ENCODE measurements at regions not wholly inside any gene's neighbourhood (a gene's known extent, or its start where the extent isn't known, plus 50 kb on each side); places are given as distances from the start of the nearest gene placed in this dataset.

DNA sequence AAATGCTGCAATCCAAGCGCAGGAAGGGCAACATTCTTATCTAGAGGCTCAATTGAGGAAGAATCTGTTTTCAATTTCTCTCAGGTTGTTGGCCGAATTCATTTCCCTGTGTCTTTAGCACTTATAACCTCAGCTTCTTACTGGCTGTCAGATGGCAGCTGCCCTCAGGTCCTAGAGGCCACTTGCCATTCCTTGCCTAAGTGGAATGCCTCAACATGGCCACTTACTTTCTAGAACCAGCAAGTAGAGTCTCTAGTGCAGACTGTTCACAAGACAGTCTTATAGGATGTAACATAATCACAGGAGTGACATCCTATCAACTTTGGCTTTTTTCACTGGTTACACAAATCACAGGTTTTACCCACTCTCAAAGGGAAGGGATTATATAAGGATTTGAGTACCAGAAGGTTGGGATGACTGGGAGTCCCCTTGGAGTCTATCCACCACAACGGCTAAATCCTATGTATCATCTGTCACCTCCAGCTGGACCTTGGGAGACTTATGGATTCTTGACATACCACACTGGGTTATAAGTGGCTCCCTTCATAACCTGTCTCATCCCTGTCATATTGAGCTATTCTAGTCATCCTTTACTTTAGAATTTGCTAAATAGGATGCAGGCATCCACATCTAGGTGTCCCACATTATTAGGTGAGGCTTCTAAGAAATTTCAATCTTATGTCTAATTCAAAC is 297.9 kb upstream of the CTSO start:
- TF ChIP-seq, protein P1, sequence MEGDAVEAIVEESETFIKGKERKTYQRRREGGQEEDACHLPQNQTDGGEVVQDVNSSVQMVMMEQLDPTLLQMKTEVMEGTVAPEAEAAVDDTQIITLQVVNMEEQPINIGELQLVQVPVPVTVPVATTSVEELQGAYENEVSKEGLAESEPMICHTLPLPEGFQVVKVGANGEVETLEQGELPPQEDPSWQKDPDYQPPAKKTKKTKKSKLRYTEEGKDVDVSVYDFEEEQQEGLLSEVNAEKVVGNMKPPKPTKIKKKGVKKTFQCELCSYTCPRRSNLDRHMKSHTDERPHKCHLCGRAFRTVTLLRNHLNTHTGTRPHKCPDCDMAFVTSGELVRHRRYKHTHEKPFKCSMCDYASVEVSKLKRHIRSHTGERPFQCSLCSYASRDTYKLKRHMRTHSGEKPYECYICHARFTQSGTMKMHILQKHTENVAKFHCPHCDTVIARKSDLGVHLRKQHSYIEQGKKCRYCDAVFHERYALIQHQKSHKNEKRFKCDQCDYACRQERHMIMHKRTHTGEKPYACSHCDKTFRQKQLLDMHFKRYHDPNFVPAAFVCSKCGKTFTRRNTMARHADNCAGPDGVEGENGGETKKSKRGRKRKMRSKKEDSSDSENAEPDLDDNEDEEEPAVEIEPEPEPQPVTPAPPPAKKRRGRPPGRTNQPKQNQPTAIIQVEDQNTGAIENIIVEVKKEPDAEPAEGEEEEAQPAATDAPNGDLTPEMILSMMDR (IDR thresholded peaks at IDR 0.05): no peak
- no peak for TF ChIP-seq POLR2A (IDR thresholded peaks at IDR 0.05)
